Heart left ventricle (tissue), 16 donors: ENCODE measurements at regions not wholly inside any gene's neighbourhood (a gene's known extent, or its start where the extent isn't known, plus 50 kb on each side); places are given as distances from the start of the nearest gene placed in this dataset.

Source experiments
- ATAC-seq, 4 donors: fragments of 200-7000 bp; cut with Tn5 transposase; one replicate each; pipeline ENCODE4 v1.9.1; 2020 to 2022; ENCODE audit warnings: moderate library complexity in 4 of 4, mild to moderate bottlenecking in 3 of 4, moderate number of reproducible peaks in 1 of 4
- DNase-seq, 5 donors: peaks; one replicate each; pipeline ENCODE4 v3.0.0-alpha.2; 2020
- H3K27ac ChIP-seq, 12 donors: fragments of 200-600 bp; sonication (generic) in 4 of 12; one replicate each; pipeline versions ENCODE4 v1.5.0 to v1.8.0; 2016 to 2022; ENCODE audit warnings: mild to moderate bottlenecking in 2 of 12
- H3K27me3 ChIP-seq, 9 donors: fragments of 200-600 bp; sonication (generic) in 2 of 9; one replicate each; pipeline versions ENCODE4 v1.5.1 to v1.8.0; 2016 to 2022; ENCODE audit warnings: mild to moderate bottlenecking in 3 of 9
- H3K36me3 ChIP-seq, 9 donors: fragments of 200-600 bp; sonication (generic) in 2 of 9; one replicate each; pipeline versions ENCODE4 v1.5.0 to v1.8.0; 2018 to 2022; ENCODE audit warnings: mild to moderate bottlenecking in 2 of 9
- H3K4me1 ChIP-seq, 12 donors: fragments of 200-600 bp; sonication (generic) in 4 of 12; one replicate each; pipeline versions ENCODE4 v1.5.0 to v1.8.0; 2016 to 2022; ENCODE audit warnings: mild to moderate bottlenecking in 3 of 12
- H3K4me3 ChIP-seq, 12 donors: fragments of 200-600 bp; sonication (generic) in 4 of 12; one replicate each; pipeline versions ENCODE4 v1.5.0 to v1.8.0; 2017 to 2022; ENCODE audit warnings: mild to moderate bottlenecking in 9 of 12, moderate library complexity in 4 of 12
- H3K9me3 ChIP-seq, 12 donors: fragments of 200-600 bp; sonication (generic) in 4 of 12; one replicate each; pipeline versions ENCODE4 v1.5.0 to v1.8.0; 2016 to 2022; ENCODE audit warnings: mild to moderate bottlenecking in 1 of 12
- POLR2A ChIP-seq, 2 donors: fragments of 450-650 bp; IDR thresholded peaks; one replicate each; pipeline ENCODE4 v1.6.1; 2017; ENCODE audit warnings: antibody characterized with exemption in 2 of 2, mild to moderate bottlenecking in 2 of 2, moderate library complexity in 2 of 2
- WGBS, 4 donors: extraction: QIAGEN DNeasy Blood & Tissue Kit in 2 of 4; methylation state at CpG; one replicate each; pipeline versions ENCODE4 v1.1.5 to v1.1.7; 2013 to 2018; 5-methylcytosine and 5-hydroxymethylcytosine counted together
- intact Hi-C, 10 donors: fragments of 100-400 bp; cut with DNase I; formaldehyde crosslinking; loops; one replicate each; pipeline versions ENCODE4 v1.11.1 to v1.14.2; 2022
- TF ChIP-seq, protein P1 (sequence below), 12 donors: fragments of 200-600 bp; sonication (generic) in 4 of 12; IDR thresholded peaks; one replicate each; pipeline versions ENCODE4 v1.5.0 to v1.8.0; 2018 to 2022; ENCODE audit warnings: antibody characterized with exemption in 12 of 12, mild to moderate bottlenecking in 5 of 12
- donor health status: ischemic (EF 13 %, LVEDD 7.1; RV severe dilation, severe dysfunction).
- donor health status: healthy with polysubstance abuse.
- donor health status: DM: no; HTN: yes; CAD: no.
- donor health status: DM: no; HTN: no; CAD: no.
- donor health status: ischemic (EF 25% LVEDD 6.9; RV normal size, moderate dysfunction).
- donor health status: ischemic (EF 25% LVEDD 5.7; RV mildly dilated, moderate dysfunction).
- donor health status: healthy.
- donor health status: DM: yes; HTN: yes; CAD: no.
- donor health status: ischemic (EF 35%, LVEDD 5.7; RV mildly dilated, moderate dysfunction).
- donor health status: nonischemic (EF 11% LVEDD 7.7; RV severe dilation, severe dysfunction).
- donor health status: DM: yes; HTN: yes; CAD: no.
- donor health status: PGD.
- donor health status: ischemic (EF 29% LVEDD 5.4; RV normal size, mild dysfunction).
- donor health status: nonischemic (EF 23%, LVEDD 6.1; RV moderate dilation, normal function).

GRCh38 chr14:48504921-48505320 is 829.5 kb upstream of the MDGA2 start:
- H3K4me3 ChIP-seq = no peak overlapping the region
- H3K9me3 ChIP-seq = no peaks in the 10 kb centered on the region
- DNase-seq (no peak), ATAC-seq (no peak)
- no peak overlapping the region for H3K27ac ChIP-seq
- intact Hi-C loops = no loop called here
- 69 to 75% (median 73%) methylated on average over 4 of the region's 4 CpGs for WGBS, 4 donors
- no peaks in the 10 kb centered on the region for H3K4me1 ChIP-seq
- no peaks in the 10 kb centered on the region for H3K27me3 ChIP-seq
- H3K36me3 ChIP-seq = no peaks in the 10 kb centered on the region
- TF ChIP-seq POLR2A (IDR thresholded peaks at IDR 0.05) = no peak
- TF ChIP-seq, protein P1, sequence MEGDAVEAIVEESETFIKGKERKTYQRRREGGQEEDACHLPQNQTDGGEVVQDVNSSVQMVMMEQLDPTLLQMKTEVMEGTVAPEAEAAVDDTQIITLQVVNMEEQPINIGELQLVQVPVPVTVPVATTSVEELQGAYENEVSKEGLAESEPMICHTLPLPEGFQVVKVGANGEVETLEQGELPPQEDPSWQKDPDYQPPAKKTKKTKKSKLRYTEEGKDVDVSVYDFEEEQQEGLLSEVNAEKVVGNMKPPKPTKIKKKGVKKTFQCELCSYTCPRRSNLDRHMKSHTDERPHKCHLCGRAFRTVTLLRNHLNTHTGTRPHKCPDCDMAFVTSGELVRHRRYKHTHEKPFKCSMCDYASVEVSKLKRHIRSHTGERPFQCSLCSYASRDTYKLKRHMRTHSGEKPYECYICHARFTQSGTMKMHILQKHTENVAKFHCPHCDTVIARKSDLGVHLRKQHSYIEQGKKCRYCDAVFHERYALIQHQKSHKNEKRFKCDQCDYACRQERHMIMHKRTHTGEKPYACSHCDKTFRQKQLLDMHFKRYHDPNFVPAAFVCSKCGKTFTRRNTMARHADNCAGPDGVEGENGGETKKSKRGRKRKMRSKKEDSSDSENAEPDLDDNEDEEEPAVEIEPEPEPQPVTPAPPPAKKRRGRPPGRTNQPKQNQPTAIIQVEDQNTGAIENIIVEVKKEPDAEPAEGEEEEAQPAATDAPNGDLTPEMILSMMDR (IDR thresholded peaks at IDR 0.05) = no peak

- no peak for TF ChIP-seq POLR2A (IDR thresholded peaks at IDR 0.05)
- TF ChIP-seq, protein P1 (IDR thresholded peaks at IDR 0.05) = no peak
- no peak for ATAC-seq
- no peak overlapping the region for H3K4me3 ChIP-seq
These were observed 815.4 kb upstream of the MDGA2 start for GRCh38 chr14:48490756-48491155.

DNA sequence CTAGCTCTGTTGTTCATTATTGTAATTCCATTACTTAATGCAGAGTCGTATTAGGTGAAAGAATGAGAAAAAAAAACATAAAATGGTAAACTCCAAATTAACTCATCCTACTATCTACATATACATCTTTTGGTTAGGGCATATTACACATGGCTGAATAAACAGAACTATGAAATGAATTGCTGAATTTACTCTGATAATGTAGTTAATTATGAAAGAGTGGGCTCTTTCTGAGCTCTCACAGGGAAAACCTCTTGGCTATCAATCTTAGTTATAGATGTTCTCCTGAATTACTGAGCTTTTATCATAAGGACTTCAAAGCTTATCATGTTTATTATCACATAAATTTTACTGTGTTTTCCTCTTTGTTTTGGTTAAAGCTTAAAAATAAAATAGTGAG is 798.5 kb upstream of the MDGA2 start:
- TF ChIP-seq, protein P1 (IDR thresholded peaks at IDR 0.05) = no peak
- no peak for TF ChIP-seq POLR2A (IDR thresholded peaks at IDR 0.05)
- H3K4me3 ChIP-seq = no peak overlapping the region
- no peak for ATAC-seq
- no peaks in the 10 kb centered on the region for H3K27me3 ChIP-seq
- intact Hi-C loops = no loop called here
- WGBS, 4 donors = 85 to 91% (median 90%) methylated on average over 1 of the region's 1 CpG
- no peaks in the 10 kb centered on the region for H3K4me1 ChIP-seq
- H3K27ac ChIP-seq = no peak overlapping the region
- H3K9me3 ChIP-seq = peaks cover 0 to 10% (median 2%) of the 10 kb centered on the region in 12 donors
- DNase-seq = no peak
- no peaks in the 10 kb centered on the region for H3K36me3 ChIP-seq

More at GRCh38 chr14:48490756-48491155, 815.4 kb upstream of the MDGA2 start:
- no peaks in the 10 kb centered on the region for H3K27me3 ChIP-seq
- no peaks in the 10 kb centered on the region for H3K36me3 ChIP-seq
- DNase-seq = no peak
- intact Hi-C loops = no loop called here
- no peaks in the 10 kb centered on the region for H3K4me1 ChIP-seq
- WGBS, 4 donors = 79 to 87% (median 86%) methylated on average over 4 of the region's 4 CpGs
- H3K9me3 ChIP-seq = no peaks in the 10 kb centered on the region
- H3K27ac ChIP-seq = no peak overlapping the region

GRCh38 chr14:48456051-48456450 is 780.6 kb upstream of the MDGA2 start:
- H3K27me3 ChIP-seq = no peaks in the 10 kb centered on the region
- no peak for DNase-seq
- no peaks in the 10 kb centered on the region for H3K36me3 ChIP-seq
- no peak overlapping the region for H3K4me3 ChIP-seq
- TF ChIP-seq POLR2A (IDR thresholded peaks at IDR 0.05) = no peak
- TF ChIP-seq, protein P1 (IDR thresholded peaks at IDR 0.05) = no peak
- H3K9me3 ChIP-seq = no peaks in the 10 kb centered on the region
- no peaks in the 10 kb centered on the region for H3K4me1 ChIP-seq
- intact Hi-C loops = no loop called here
- H3K27ac ChIP-seq = no peak overlapping the region
- no peak for ATAC-seq
